ENCODE measurements at regions not wholly inside any gene's neighbourhood (a gene's known extent, or its start where the extent isn't known, plus 50 kb on each side); places are given as distances from the start of the nearest gene placed in this dataset.
A peak's percentile ranks its signal among the peaks of the same experiment; 100 is the strongest.

DNA sequence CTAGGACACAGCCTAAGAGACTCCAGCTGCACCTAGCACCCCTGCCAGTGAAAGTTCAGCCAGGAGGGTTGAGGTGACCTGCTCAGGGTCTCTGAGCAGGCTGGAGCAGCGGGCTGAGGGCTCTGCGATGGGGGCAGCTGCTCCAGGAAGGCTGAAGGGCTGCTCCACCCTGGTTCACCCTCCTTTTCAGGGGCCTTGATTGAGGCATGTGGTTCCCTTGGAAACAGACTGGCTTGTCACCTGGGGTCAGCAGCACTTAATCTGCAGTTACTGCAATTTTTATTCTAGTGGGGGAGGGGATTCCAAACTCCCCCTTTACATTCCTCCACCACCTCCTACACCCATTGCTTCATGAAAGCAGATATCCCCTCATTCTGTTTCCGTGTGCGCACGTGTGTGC is 85.3 kb upstream of the UNC5B start:
- no peaks in the 10 kb centered on the region for H3K9me3 ChIP-seq (ENCODE audit: control insufficient read depth, insufficient read depth, low read length)
- no peak overlapping the region for H3K4me3 ChIP-seq (ENCODE audit: low read depth, low read length)
- H3K27me3 ChIP-seq (ENCODE audit: control insufficient read depth, insufficient read depth, low read length), result no peaks in the 10 kb centered on the region
- H3K4me1 ChIP-seq (ENCODE audit: control insufficient read depth, insufficient read depth, low read length), result no peaks in the 10 kb centered on the region
- H3K9ac ChIP-seq (ENCODE audit: low read depth, low read length), result no peak overlapping the region
- H3K36me3 ChIP-seq (ENCODE audit: control insufficient read depth, insufficient read depth, low read length), result no peaks in the 10 kb centered on the region

DNA sequence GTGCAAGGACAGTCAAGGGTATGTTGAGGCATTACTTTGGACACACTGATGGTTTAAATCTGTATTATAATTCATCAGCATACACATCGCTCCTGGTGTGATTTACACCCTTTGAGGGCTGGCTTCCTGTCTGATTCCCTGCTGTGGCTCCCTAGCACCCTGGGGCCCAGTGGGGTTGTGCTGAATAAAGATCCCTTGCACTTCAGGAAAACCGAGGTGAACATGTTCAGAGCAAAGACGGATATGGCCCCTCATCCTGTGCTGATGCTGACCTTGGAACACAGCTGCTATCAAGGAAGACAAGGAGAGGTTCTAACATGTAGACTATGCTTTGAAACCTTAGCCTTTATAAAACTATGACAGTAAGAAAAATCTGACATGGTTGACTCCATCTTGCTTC is 84.6 kb upstream of the UNC5B start:
- no peaks in the 10 kb centered on the region for H3K9me3 ChIP-seq (ENCODE audit: control insufficient read depth, insufficient read depth, low read length)
- no peak overlapping the region for H3K9ac ChIP-seq (ENCODE audit: low read depth, low read length)
- H3K4me1 ChIP-seq (ENCODE audit: control insufficient read depth, insufficient read depth, low read length), result no peaks in the 10 kb centered on the region
- H3K27me3 ChIP-seq (ENCODE audit: control insufficient read depth, insufficient read depth, low read length), result no peaks in the 10 kb centered on the region
- H3K36me3 ChIP-seq (ENCODE audit: control insufficient read depth, insufficient read depth, low read length), result no peaks in the 10 kb centered on the region
- no peak overlapping the region for H3K4me3 ChIP-seq (ENCODE audit: low read depth, low read length)

GRCh38 chr10:71128311-71128980 is 83.9 kb upstream of the UNC5B start:
- no peaks in the 10 kb centered on the region for H3K9me3 ChIP-seq (ENCODE audit: control insufficient read depth, insufficient read depth, low read length)
- no peaks in the 10 kb centered on the region for H3K27me3 ChIP-seq (ENCODE audit: control insufficient read depth, insufficient read depth, low read length)
- H3K36me3 ChIP-seq (ENCODE audit: control insufficient read depth, insufficient read depth, low read length), result no peaks in the 10 kb centered on the region
- H3K4me3 ChIP-seq (ENCODE audit: low read depth, low read length), result no peak overlapping the region
- no peaks in the 10 kb centered on the region for H3K4me1 ChIP-seq (ENCODE audit: control insufficient read depth, insufficient read depth, low read length)
- no peak overlapping the region for H3K9ac ChIP-seq (ENCODE audit: low read depth, low read length)

DNA sequence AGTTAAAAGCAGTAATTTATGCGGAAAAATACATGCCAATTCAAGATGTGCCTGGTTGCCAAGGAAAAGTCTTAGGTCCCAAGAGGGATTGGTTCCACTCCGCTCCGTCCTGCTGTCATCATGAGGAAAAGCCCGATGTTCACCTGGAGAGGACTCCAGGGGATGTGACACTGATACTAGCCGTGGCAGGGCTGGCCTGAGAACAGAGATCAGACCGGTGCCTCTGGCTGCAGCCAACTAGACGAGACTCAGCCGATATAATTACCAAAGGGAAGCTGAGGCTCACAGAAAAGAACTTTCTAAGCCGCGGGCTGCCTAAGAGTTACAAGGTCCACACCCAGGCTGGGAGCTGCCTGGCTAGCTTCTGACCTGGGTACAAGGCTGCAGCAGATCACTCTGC is 81.3 kb upstream of the UNC5B start:
- no peaks in the 10 kb centered on the region for H3K36me3 ChIP-seq (ENCODE audit: control insufficient read depth, insufficient read depth, low read length)
- no peaks in the 10 kb centered on the region for H3K9me3 ChIP-seq (ENCODE audit: control insufficient read depth, insufficient read depth, low read length)
- H3K9ac ChIP-seq (ENCODE audit: low read depth, low read length), result no peak overlapping the region
- H3K4me1 ChIP-seq (ENCODE audit: control insufficient read depth, insufficient read depth, low read length), result no peaks in the 10 kb centered on the region
- H3K4me3 ChIP-seq (ENCODE audit: low read depth, low read length), result no peak overlapping the region
- no peaks in the 10 kb centered on the region for H3K27me3 ChIP-seq (ENCODE audit: control insufficient read depth, insufficient read depth, low read length)

GRCh38 chr10:71131508-71132088 is 80.8 kb upstream of the UNC5B start:
- no peaks in the 10 kb centered on the region for H3K4me1 ChIP-seq (ENCODE audit: control insufficient read depth, insufficient read depth, low read length)
- no peaks in the 10 kb centered on the region for H3K36me3 ChIP-seq (ENCODE audit: control insufficient read depth, insufficient read depth, low read length)
- H3K9ac ChIP-seq (ENCODE audit: low read depth, low read length), result no peak overlapping the region
- H3K9me3 ChIP-seq (ENCODE audit: control insufficient read depth, insufficient read depth, low read length), result no peaks in the 10 kb centered on the region
- H3K27me3 ChIP-seq (ENCODE audit: control insufficient read depth, insufficient read depth, low read length), result no peaks in the 10 kb centered on the region
- H3K4me3 ChIP-seq (ENCODE audit: low read depth, low read length), result no peak overlapping the region

DNA sequence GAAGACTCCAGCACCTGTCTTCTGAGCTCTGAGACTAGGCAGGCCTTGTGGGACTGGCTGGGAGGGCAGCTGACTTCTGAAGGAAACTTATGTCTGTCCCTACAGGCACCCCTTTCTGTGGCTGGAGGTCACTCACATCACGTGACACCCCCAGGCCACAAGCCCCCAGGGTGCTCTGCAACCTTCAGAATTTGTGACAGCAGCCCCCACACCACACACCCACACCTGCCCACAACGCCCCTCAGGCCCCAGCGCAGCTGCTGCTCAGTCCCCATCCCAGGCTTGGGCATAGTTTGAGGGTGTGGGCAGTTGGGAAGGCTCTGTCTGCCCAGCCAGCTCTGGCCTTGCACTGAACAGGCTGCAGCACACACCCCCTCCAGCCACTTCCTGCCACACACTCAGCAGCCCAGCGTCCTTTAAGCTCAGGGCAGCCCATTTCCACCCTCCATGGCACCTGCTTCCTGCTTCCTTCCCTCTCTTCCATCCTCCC is 80.0 kb upstream of the UNC5B start:
- H3K9ac ChIP-seq (ENCODE audit: low read depth, low read length), result no peak overlapping the region
- H3K27me3 ChIP-seq (ENCODE audit: control insufficient read depth, insufficient read depth, low read length), result no peaks in the 10 kb centered on the region
- H3K9me3 ChIP-seq (ENCODE audit: control insufficient read depth, insufficient read depth, low read length), result no peaks in the 10 kb centered on the region
- H3K36me3 ChIP-seq (ENCODE audit: control insufficient read depth, insufficient read depth, low read length), result no peaks in the 10 kb centered on the region
- no peak overlapping the region for H3K4me3 ChIP-seq (ENCODE audit: low read depth, low read length)
- H3K4me1 ChIP-seq (ENCODE audit: control insufficient read depth, insufficient read depth, low read length), result no peaks in the 10 kb centered on the region

DNA sequence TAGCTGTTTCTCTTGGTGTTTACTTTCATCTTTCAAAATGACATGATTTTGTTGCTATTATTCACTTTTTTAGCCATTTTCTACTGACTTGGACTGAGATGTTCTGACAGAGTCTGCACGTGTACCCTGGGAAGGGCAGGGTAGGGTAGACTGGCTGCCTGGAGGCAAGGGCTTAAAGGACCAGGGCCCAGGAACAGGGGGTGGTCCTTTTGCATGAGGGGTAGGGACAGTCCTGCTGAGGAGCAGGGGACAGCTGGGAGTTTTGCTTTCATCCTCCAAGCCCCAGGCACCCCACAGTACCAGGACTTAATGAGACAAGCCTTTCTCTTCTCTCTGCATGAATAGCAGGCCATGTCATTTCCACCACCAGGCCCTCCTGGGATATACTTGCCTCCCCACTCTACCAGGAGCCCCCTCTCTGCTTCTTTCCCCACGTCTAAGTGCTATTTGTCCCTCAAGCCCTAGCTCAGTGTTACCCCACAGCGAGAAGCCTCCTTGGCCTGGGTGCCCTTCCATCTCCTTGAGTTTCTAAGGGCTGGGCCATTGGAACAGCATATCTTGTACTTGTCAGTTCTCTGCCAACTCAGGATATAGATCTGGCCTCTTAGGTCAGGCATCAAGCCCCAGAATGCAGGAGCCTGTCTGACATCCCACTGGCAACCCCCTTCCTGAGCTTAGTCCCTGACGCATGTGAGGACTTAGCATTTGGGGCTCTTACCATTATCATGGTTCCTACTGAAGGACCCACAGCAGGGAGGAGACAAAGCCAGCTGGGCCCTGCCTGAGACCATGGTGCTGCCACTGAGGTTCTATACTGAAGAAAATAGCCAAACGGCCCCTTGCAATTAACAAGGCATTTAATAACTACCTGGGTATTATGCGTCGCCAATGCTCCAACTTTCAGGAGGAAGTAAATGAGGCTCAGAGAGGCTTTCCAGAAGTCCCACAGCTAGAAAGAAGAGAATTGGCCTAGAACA is 78.4 kb upstream of the UNC5B start:
- Histone ChIP-seq H3K27me3 (ENCODE audit: control insufficient read depth, insufficient read depth, low read length) (no peaks in the 10 kb centered on the region), H3K4me3 (ENCODE audit: low read depth, low read length) (no peak overlapping the region), H3K36me3 (ENCODE audit: control insufficient read depth, insufficient read depth, low read length) (no peaks in the 10 kb centered on the region)

DNA sequence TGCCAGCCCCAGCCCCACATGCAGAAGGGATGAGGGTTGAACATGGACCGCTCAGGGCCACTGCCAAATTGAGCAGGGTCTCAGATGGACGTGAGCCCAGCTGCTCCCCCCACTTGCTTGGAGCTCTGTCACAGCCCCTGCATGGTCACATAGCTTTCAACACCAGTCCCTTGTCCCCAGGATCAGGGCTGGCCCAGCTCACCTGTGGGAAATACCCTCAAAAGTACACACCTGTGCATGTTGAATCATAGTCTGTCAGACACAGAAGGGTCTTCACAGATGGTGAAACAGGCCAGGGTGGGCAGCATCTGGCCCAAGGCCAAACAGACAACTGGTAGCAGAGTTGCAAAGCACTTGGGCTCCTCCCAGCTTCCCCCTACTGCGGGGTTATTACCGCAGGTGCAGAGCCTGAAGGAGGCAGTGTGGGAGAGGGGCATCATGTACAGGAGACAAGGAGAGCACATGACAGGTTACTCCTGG is 77.6 kb upstream of the UNC5B start:
- Histone ChIP-seq H3K27me3 (ENCODE audit: control insufficient read depth, insufficient read depth, low read length) (no peaks in the 10 kb centered on the region), H3K4me1 (ENCODE audit: control insufficient read depth, insufficient read depth, low read length) (no peaks in the 10 kb centered on the region), H3K36me3 (ENCODE audit: control insufficient read depth, insufficient read depth, low read length) (no peaks in the 10 kb centered on the region), H3K4me3 (ENCODE audit: low read depth, low read length) (no peak overlapping the region), H3K9ac (ENCODE audit: low read depth, low read length) (no peak overlapping the region), H3K9me3 (ENCODE audit: control insufficient read depth, insufficient read depth, low read length) (no peaks in the 10 kb centered on the region)

More for the DNA sequence above, 78.4 kb upstream of the UNC5B start:
- Histone ChIP-seq H3K4me1 (ENCODE audit: control insufficient read depth, insufficient read depth, low read length) (no peaks in the 10 kb centered on the region), H3K9me3 (ENCODE audit: control insufficient read depth, insufficient read depth, low read length) (no peaks in the 10 kb centered on the region), H3K9ac (ENCODE audit: low read depth, low read length) (no peak overlapping the region)

DNA sequence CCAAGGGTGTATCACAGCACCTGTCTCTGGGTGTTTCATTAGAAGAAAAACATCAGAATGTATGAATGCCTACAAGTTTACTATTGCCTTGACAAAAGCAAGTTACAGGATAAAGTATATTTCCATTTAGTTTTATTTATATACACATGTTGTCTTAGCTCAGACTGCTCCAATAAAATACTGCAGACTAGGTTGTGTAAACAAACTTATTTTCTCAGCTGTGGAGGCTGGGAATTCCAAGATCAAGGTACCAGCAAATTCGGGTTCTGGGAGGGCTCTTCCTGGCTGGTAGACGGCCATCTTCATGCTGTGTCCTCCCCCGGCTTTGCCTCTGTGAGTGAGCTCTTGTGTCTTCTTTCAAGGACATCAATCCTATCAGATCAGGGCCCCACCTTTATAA is 77.1 kb upstream of the UNC5B start:
- Histone ChIP-seq H3K9ac (ENCODE audit: low read depth, low read length) (no peak overlapping the region), H3K9me3 (ENCODE audit: control insufficient read depth, insufficient read depth, low read length) (no peaks in the 10 kb centered on the region), H3K4me1 (ENCODE audit: control insufficient read depth, insufficient read depth, low read length) (no peaks in the 10 kb centered on the region), H3K4me3 (ENCODE audit: low read depth, low read length) (no peak overlapping the region), H3K27me3 (ENCODE audit: control insufficient read depth, insufficient read depth, low read length) (no peaks in the 10 kb centered on the region), H3K36me3 (ENCODE audit: control insufficient read depth, insufficient read depth, low read length) (no peaks in the 10 kb centered on the region)

DNA sequence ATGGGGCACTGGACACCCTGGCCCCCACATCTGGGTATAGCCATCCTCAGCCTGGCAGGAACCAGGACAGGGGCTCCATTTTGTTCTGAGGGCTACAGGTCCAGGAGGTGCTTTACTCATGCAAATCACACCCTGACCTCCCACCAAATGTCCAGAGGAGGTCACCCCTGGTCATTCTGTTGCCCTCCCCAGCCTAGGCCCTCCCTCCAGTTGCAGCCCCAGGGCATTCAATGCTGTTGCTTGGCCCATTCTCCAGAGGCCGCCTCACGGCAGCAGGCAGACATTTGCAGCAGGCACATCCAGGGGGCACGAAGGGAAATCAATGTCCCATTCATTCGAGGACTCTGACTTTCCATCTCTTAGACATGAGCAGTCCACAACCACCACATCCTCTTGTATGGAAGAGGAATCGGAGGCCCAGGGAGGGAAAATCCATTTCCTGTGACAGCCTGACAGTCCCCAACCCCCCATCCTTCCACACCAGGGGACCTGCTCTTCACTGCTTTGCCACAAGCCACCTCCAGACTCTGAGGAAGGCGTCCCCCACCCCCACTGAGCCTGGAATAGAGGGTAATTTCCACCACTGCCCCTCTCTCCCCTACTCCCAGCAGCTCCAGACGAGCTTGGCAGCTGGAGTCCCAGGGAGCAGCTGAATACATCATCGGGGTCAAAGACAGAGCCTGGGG is 76.2 kb upstream of the UNC5B start:
- Histone ChIP-seq H3K4me3 (ENCODE audit: low read depth, low read length) (no peak overlapping the region), H3K36me3 (ENCODE audit: control insufficient read depth, insufficient read depth, low read length) (no peaks in the 10 kb centered on the region), H3K9ac (ENCODE audit: low read depth, low read length) (peak overlapping the region; percentile 47), H3K27me3 (ENCODE audit: control insufficient read depth, insufficient read depth, low read length) (no peaks in the 10 kb centered on the region), H3K9me3 (ENCODE audit: control insufficient read depth, insufficient read depth, low read length) (no peaks in the 10 kb centered on the region), H3K4me1 (ENCODE audit: control insufficient read depth, insufficient read depth, low read length) (no peaks in the 10 kb centered on the region)

- Histone ChIP-seq H3K9me3 (ENCODE audit: control insufficient read depth, insufficient read depth, low read length) (no peaks in the 10 kb centered on the region), H3K4me1 (ENCODE audit: control insufficient read depth, insufficient read depth, low read length) (no peaks in the 10 kb centered on the region), H3K4me3 (ENCODE audit: low read depth, low read length) (no peak overlapping the region), H3K27me3 (ENCODE audit: control insufficient read depth, insufficient read depth, low read length) (no peaks in the 10 kb centered on the region), H3K36me3 (ENCODE audit: control insufficient read depth, insufficient read depth, low read length) (no peaks in the 10 kb centered on the region), H3K9ac (ENCODE audit: low read depth, low read length) (no peak overlapping the region)
Observed at GRCh38 chr10:71137701-71138100, 74.7 kb upstream of the UNC5B start.

Measured in iPS-15b (cell line).